ENCODE measurements at regions not wholly inside any gene's neighbourhood (a gene's known extent, or its start where the extent isn't known, plus 50 kb on each side); places are given as distances from the start of the nearest gene placed in this dataset.

DNA sequence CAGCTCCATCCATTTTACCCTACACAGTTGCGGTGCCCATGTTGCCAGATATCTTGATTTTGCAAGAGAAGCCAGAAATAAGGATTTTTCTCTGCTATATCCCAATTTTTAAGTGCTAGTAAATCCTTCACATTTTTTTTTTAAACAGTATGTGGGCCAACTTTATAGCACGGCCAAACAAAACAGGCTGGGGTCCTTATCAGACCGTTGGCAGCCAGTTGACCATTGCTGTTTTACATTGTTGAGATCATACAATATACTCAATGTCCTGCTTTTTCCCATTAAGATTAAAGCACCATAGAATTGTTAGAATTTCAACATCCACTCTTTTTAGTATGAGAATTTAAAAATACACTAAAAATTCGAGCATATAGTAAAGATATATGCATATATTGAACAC is 150.9 kb downstream of the SPCS3 start:
- TF ChIP-seq ZNF70 (CRISPR knock-in tag; IDR thresholded peaks at IDR 0.05) (no peak), TOX (CRISPR knock-in tag; IDR thresholded peaks at IDR 0.05; ENCODE audit: borderline replicate concordance) (no peak), GLIS3 (CRISPR knock-in tag; IDR thresholded peaks at IDR 0.05) (no peak), ARNTL (CRISPR knock-in tag; IDR thresholded peaks at IDR 0.05; ENCODE audit: borderline replicate concordance, low read depth) (no peak), ISL1 (CRISPR knock-in tag; IDR thresholded peaks at IDR 0.05) (no peak), ZFP30 (CRISPR knock-in tag; IDR thresholded peaks at IDR 0.05) (no peak), RARB (CRISPR knock-in tag; IDR thresholded peaks at IDR 0.05) (no peak)
- TF ChIP-seq, protein P1, sequence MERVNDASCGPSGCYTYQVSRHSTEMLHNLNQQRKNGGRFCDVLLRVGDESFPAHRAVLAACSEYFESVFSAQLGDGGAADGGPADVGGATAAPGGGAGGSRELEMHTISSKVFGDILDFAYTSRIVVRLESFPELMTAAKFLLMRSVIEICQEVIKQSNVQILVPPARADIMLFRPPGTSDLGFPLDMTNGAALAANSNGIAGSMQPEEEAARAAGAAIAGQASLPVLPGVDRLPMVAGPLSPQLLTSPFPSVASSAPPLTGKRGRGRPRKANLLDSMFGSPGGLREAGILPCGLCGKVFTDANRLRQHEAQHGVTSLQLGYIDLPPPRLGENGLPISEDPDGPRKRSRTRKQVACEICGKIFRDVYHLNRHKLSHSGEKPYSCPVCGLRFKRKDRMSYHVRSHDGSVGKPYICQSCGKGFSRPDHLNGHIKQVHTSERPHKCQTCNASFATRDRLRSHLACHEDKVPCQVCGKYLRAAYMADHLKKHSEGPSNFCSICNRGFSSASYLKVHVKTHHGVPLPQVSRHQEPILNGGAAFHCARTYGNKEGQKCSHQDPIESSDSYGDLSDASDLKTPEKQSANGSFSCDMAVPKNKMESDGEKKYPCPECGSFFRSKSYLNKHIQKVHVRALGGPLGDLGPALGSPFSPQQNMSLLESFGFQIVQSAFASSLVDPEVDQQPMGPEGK (CRISPR knock-in tag; IDR thresholded peaks at IDR 0.05; ENCODE audit: borderline replicate concordance): no peak
- TF ChIP-seq, protein P2, sequence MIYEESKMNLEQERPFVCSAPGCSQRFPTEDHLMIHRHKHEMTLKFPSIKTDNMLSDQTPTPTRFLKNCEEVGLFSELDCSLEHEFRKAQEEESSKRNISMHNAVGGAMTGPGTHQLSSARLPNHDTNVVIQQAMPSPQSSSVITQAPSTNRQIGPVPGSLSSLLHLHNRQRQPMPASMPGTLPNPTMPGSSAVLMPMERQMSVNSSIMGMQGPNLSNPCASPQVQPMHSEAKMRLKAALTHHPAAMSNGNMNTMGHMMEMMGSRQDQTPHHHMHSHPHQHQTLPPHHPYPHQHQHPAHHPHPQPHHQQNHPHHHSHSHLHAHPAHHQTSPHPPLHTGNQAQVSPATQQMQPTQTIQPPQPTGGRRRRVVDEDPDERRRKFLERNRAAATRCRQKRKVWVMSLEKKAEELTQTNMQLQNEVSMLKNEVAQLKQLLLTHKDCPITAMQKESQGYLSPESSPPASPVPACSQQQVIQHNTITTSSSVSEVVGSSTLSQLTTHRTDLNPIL (CRISPR knock-in tag; IDR thresholded peaks at IDR 0.05; ENCODE audit: low read depth): no peak

Data from SK-N-SH treated with all-trans-retinoic acid at 6 μM for 48 hours (cell line).